GM23338 (cell line): ENCODE measurements at regions not wholly inside any gene's neighbourhood (a gene's known extent, or its start where the extent isn't known, plus 50 kb on each side); places are given as distances from the start of the nearest gene placed in this dataset.

Source experiments
- ATAC-seq: fragments of 200-7000 bp; cut with Tn5 transposase; 3 replicates; pipeline ENCODE4 v1.9.1; 2020
- DNase-seq: peaks from one replicate; pipeline ENCODE4 v3.0.0-alpha.2; 2015; ENCODE audit warnings: low spot score
- H2AFZ ChIP-seq: fragments of 200-600 bp; sonication (generic); 2 replicates; pipeline ENCODE4 v1.8.0; 2016; ENCODE audit warnings: antibody characterized with exemption, mild to moderate bottlenecking, moderate library complexity
- H3F3A ChIP-seq: fragments of 200-600 bp; sonication (generic); replicated peaks from 2 replicates; pipeline ENCODE4 v1.8.0; 2017; ENCODE audit warnings: antibody characterized with exemption, mixed run types, low read depth
- H3K27ac ChIP-seq: fragments of 200-600 bp; sonication (generic); 2 replicates; pipeline ENCODE4 v1.6.1; 2016; ENCODE audit warnings: low read depth
- H3K27me3 ChIP-seq: fragments of 200-600 bp; sonication (generic); 2 replicates; pipeline ENCODE4 v1.8.0; 2016; ENCODE audit warnings: mild to moderate bottlenecking, mixed run types, moderate library complexity; ENCODE audit not compliant: insufficient read depth
- H3K36me3 ChIP-seq: fragments of 200-600 bp; sonication (generic); 2 replicates; pipeline ENCODE4 v1.8.0; 2016; ENCODE audit warnings: mild to moderate bottlenecking; ENCODE audit not compliant: insufficient read depth
- H3K4me1 ChIP-seq: fragments of 200-600 bp; sonication (generic); 2 replicates; pipeline ENCODE4 v1.8.0; 2016; ENCODE audit warnings: mild to moderate bottlenecking, moderate library complexity; ENCODE audit not compliant: insufficient read depth
- H3K4me2 ChIP-seq: fragments of 200-600 bp; sonication (generic); 2 replicates; pipeline ENCODE4 v1.7.1; 2017; ENCODE audit warnings: mixed run types
- H3K4me3 ChIP-seq: fragments of 200-600 bp; sonication (generic); 2 replicates; pipeline ENCODE4 v1.6.1; 2016; ENCODE audit warnings: mixed run types
- H3K79me2 ChIP-seq: fragments of 200-600 bp; sonication (generic); replicated peaks from 2 replicates; pipeline ENCODE4 v1.8.0; 2017; ENCODE audit warnings: mild to moderate bottlenecking; ENCODE audit not compliant: insufficient read depth
- H3K9me2 ChIP-seq: fragments of 200-600 bp; sonication (generic); 2 replicates; pipeline ENCODE4 v1.8.0; 2017; ENCODE audit not compliant: insufficient read depth
- H4K20me1 ChIP-seq: fragments of 200-600 bp; sonication (generic); replicated peaks from 2 replicates; pipeline ENCODE4 v1.8.0; 2017; ENCODE audit warnings: mild to moderate bottlenecking; ENCODE audit not compliant: insufficient read depth
- H3K27ac Mint-ChIP-seq: 2 replicates; pipeline ENCODE4 v1.8.0; 2020; ENCODE audit warnings: inconsistent platforms, mild to moderate bottlenecking, moderate library complexity, mixed read lengths
- H3K27me3 Mint-ChIP-seq: 3 replicates; pipeline ENCODE4 v1.8.0; 2022; ENCODE audit warnings: low read depth, mild to moderate bottlenecking, moderate library complexity, mixed read lengths, inconsistent platforms; ENCODE audit not compliant: insufficient read depth, poor library complexity
- H3K36me3 Mint-ChIP-seq: 3 replicates; pipeline ENCODE4 v1.8.0; 2021; ENCODE audit warnings: low read depth, mild to moderate bottlenecking, inconsistent platforms, moderate library complexity, mixed read lengths
- H3K4me1 Mint-ChIP-seq: 3 replicates; pipeline ENCODE4 v1.8.0; 2020; ENCODE audit warnings: mild to moderate bottlenecking, inconsistent platforms, mixed read lengths
- H3K4me3 Mint-ChIP-seq: 3 replicates; pipeline ENCODE4 v1.8.0; 2021; ENCODE audit warnings: moderate library complexity, mild to moderate bottlenecking, inconsistent platforms, mixed read lengths
- H3K9me3 Mint-ChIP-seq: 3 replicates; pipeline ENCODE4 v1.8.0; 2020; ENCODE audit warnings: moderate library complexity, mild to moderate bottlenecking, inconsistent platforms, mixed read lengths
- EZH2 ChIP-seq: fragments of 200-600 bp; sonication (generic); IDR thresholded peaks from one replicate; pipeline ENCODE4 v1.8.0; 2017; ENCODE audit warnings: antibody characterized with exemption, mild to moderate bottlenecking, low read depth; ENCODE audit not compliant: unreplicated experiment
- EZH2phosphoT487 ChIP-seq: fragments of 200-600 bp; sonication (generic); IDR thresholded peaks from one replicate; pipeline ENCODE4 v1.8.1; 2018; ENCODE audit warnings: antibody characterized with exemption; ENCODE audit not compliant: unreplicated experiment
- NANOG ChIP-seq: IDR thresholded peaks from 2 replicates; pipeline ENCODE4 v1.6.1; 2016; ENCODE audit warnings: antibody characterized with exemption, borderline replicate concordance
- POLR2AphosphoS5 ChIP-seq: IDR thresholded peaks from 2 replicates; pipeline ENCODE4 v1.6.1; 2016; ENCODE audit warnings: antibody characterized with exemption, low read depth
- STAT1 ChIP-seq: IDR thresholded peaks from one replicate; pipeline ENCODE4 v1.6.1; 2016; ENCODE audit warnings: antibody characterized with exemption; ENCODE audit not compliant: unreplicated experiment
- ZNF114 ChIP-seq: fragments of 250-450 bp; sonication (Bioruptor Pico); IDR thresholded peaks from 2 replicates; pipeline ENCODE4 v1.5.0; 2020; ENCODE audit warnings: mild to moderate bottlenecking, moderate library complexity
- TF ChIP-seq, protein P1 (sequence below): IDR thresholded peaks from one replicate; pipeline ENCODE4 v1.6.1; 2018; ENCODE audit warnings: antibody characterized with exemption; ENCODE audit not compliant: unreplicated experiment
- TF ChIP-seq, protein P2 (sequence below): fragments of 250-450 bp; sonication (Bioruptor Pico); IDR thresholded peaks from 2 replicates; pipeline ENCODE4 v1.5.0; 2020; ENCODE audit warnings: mild to moderate bottlenecking, moderate library complexity

DNA sequence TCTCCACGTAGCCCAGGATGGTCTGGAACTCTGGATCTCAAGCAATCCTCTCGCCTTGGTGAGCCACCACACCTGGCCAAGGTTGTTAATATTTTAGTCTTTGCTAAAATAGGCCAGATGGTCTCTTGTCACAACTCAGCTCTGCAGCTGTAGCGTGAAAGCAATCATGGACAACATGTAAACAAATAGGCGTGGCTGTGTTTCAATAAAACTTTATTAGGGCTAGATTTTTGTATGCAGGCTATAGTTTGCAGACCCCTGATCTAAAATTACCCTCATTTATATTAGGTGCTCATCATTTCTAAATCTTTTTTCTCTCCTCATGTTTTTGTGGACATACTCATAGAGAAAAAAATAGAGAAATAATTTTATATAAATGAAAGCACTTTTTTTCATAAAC lies 72.1 kb upstream of the SLC28A3 start:
- DNase-seq (no peak), ATAC-seq (no peak)
- H2AFZ ChIP-seq: no peak overlapping the region
- H3K36me3 ChIP-seq: no peaks in the 10 kb centered on the region; the same call in 1 of the 2 replicates
- no peaks in the 10 kb centered on the region for H3K27me3 ChIP-seq
- no peaks in the 10 kb centered on the region for H3K4me1 ChIP-seq
- Mint-ChIP-seq H3K27me3 (no peaks in the 10 kb centered on the region), H3K9me3 (peaks cover 15% of the 10 kb centered on the region), H3K4me3 (no peak overlapping the region), H3K27ac (no peak overlapping the region), H3K36me3 (peaks cover 8% of the 10 kb centered on the region; the same call in 2 of the 3 replicates), H3K4me1 (no peaks in the 10 kb centered on the region)
- H3K4me3 ChIP-seq: no peak overlapping the region
- TF ChIP-seq, protein P1, sequence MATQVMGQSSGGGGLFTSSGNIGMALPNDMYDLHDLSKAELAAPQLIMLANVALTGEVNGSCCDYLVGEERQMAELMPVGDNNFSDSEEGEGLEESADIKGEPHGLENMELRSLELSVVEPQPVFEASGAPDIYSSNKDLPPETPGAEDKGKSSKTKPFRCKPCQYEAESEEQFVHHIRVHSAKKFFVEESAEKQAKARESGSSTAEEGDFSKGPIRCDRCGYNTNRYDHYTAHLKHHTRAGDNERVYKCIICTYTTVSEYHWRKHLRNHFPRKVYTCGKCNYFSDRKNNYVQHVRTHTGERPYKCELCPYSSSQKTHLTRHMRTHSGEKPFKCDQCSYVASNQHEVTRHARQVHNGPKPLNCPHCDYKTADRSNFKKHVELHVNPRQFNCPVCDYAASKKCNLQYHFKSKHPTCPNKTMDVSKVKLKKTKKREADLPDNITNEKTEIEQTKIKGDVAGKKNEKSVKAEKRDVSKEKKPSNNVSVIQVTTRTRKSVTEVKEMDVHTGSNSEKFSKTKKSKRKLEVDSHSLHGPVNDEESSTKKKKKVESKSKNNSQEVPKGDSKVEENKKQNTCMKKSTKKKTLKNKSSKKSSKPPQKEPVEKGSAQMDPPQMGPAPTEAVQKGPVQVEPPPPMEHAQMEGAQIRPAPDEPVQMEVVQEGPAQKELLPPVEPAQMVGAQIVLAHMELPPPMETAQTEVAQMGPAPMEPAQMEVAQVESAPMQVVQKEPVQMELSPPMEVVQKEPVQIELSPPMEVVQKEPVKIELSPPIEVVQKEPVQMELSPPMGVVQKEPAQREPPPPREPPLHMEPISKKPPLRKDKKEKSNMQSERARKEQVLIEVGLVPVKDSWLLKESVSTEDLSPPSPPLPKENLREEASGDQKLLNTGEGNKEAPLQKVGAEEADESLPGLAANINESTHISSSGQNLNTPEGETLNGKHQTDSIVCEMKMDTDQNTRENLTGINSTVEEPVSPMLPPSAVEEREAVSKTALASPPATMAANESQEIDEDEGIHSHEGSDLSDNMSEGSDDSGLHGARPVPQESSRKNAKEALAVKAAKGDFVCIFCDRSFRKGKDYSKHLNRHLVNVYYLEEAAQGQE: no peak
- H4K20me1 ChIP-seq: no peaks in the 10 kb centered on the region
- no peaks in the 10 kb centered on the region for H3K9me2 ChIP-seq
- no peaks in the 10 kb centered on the region for H3K79me2 ChIP-seq
- no peak overlapping the region for H3K4me2 ChIP-seq
- no peaks in the 10 kb centered on the region for H3F3A ChIP-seq
- no peak overlapping the region for H3K27ac ChIP-seq

DNA sequence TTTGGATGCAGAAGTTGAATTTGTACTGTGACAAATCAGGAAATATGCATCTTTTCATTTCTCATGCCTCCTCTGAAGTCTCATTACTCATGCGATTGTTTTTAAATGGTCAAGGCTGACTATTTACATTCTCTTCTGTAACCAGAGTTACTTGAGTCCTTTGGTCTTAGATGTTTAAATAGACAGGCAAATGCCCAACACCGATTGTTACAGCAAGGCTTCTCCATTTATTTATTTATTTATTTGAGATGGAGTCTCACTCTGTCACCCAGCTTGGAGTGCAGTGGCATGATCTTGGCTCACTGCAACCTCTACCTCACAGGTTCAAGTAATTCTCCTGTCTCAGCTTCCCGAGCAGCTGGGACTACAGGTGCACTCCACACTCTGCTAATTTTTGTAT lies 72.7 kb upstream of the SLC28A3 start:
- no peaks in the 10 kb centered on the region for H3K27me3 ChIP-seq
- H3K27ac ChIP-seq: no peak overlapping the region
- H3K4me1 ChIP-seq: no peaks in the 10 kb centered on the region
- no peak for ATAC-seq
- Mint-ChIP-seq H3K9me3 (peaks cover 11% of the 10 kb centered on the region), H3K4me3 (no peak overlapping the region), H3K4me1 (no peaks in the 10 kb centered on the region), H3K36me3 (peaks cover 5% of the 10 kb centered on the region; the same call in 2 of the 3 replicates), H3K27ac (no peak overlapping the region), H3K27me3 (no peaks in the 10 kb centered on the region)
- no peaks in the 10 kb centered on the region for H3K79me2 ChIP-seq
- no peak overlapping the region for H3K4me2 ChIP-seq
- no peaks in the 10 kb centered on the region for H3K9me2 ChIP-seq
- no peak overlapping the region for H2AFZ ChIP-seq
- H3K4me3 ChIP-seq: no peak overlapping the region
- no peaks in the 10 kb centered on the region for H3K36me3 ChIP-seq
- H4K20me1 ChIP-seq: no peaks in the 10 kb centered on the region
- H3F3A ChIP-seq: no peaks in the 10 kb centered on the region
- DNase-seq: no peak
- TF ChIP-seq, protein P1: no peak
- TF ChIP-seq EZH2 (no peak), POLR2AphosphoS5 (no peak), ZNF114 (CRISPR knock-in tag) (no peak), STAT1 (no peak), EZH2phosphoT487 (no peak), NANOG (no peak)
- TF ChIP-seq, protein P2, sequence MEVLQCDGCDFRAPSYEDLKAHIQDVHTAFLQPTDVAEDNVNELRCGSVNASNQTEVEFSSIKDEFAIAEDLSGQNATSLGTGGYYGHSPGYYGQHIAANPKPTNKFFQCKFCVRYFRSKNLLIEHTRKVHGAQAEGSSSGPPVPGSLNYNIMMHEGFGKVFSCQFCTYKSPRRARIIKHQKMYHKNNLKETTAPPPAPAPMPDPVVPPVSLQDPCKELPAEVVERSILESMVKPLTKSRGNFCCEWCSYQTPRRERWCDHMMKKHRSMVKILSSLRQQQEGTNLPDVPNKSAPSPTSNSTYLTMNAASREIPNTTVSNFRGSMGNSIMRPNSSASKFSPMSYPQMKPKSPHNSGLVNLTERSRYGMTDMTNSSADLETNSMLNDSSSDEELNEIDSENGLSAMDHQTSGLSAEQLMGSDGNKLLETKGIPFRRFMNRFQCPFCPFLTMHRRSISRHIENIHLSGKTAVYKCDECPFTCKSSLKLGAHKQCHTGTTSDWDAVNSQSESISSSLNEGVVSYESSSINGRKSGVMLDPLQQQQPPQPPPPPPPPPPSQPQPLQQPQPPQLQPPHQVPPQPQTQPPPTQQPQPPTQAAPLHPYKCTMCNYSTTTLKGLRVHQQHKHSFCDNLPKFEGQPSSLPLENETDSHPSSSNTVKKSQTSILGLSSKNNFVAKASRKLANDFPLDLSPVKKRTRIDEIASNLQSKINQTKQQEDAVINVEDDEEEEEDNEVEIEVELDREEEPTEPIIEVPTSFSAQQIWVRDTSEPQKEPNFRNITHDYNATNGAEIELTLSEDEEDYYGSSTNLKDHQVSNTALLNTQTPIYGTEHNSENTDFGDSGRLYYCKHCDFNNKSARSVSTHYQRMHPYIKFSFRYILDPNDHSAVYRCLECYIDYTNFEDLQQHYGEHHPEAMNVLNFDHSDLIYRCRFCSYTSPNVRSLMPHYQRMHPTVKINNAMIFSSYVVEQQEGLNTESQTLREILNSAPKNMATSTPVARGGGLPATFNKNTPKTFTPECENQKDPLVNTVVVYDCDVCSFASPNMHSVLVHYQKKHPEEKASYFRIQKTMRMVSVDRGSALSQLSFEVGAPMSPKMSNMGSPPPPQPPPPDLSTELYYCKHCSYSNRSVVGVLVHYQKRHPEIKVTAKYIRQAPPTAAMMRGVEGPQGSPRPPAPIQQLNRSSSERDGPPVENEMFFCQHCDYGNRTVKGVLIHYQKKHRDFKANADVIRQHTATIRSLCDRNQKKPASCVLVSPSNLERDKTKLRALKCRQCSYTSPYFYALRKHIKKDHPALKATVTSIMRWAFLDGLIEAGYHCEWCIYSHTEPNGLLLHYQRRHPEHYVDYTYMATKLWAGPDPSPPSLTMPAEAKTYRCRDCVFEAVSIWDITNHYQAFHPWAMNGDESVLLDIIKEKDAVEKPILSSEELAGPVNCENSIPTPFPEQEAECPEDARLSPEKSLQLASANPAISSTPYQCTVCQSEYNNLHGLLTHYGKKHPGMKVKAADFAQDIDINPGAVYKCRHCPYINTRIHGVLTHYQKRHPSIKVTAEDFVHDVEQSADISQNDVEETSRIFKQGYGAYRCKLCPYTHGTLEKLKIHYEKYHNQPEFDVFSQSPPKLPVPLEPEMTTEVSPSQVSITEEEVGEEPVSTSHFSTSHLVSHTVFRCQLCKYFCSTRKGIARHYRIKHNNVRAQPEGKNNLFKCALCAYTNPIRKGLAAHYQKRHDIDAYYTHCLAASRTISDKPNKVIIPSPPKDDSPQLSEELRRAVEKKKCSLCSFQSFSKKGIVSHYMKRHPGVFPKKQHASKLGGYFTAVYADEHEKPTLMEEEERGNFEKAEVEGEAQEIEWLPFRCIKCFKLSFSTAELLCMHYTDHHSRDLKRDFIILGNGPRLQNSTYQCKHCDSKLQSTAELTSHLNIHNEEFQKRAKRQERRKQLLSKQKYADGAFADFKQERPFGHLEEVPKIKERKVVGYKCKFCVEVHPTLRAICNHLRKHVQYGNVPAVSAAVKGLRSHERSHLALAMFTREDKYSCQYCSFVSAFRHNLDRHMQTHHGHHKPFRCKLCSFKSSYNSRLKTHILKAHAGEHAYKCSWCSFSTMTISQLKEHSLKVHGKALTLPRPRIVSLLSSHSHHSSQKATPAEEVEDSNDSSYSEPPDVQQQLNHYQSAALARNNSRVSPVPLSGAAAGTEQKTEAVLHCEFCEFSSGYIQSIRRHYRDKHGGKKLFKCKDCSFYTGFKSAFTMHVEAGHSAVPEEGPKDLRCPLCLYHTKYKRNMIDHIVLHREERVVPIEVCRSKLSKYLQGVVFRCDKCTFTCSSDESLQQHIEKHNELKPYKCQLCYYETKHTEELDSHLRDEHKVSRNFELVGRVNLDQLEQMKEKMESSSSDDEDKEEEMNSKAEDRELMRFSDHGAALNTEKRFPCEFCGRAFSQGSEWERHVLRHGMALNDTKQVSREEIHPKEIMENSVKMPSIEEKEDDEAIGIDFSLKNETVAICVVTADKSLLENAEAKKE (CRISPR knock-in tag): no peak
